Epidermal melanocyte (primary cell): ENCODE measurements at regions not wholly inside any gene's neighbourhood (a gene's known extent, or its start where the extent isn't known, plus 50 kb on each side); places are given as distances from the start of the nearest gene placed in this dataset.
"Not testable (repeated sequence)": the region's sequence is repeated elsewhere in the genome, so short reads cannot be mapped to it uniquely, and the experiment has no call there.

Experiments
- DNase-seq: peaks from one replicate; pipeline ENCODE4 v3.0.0; 2011; ENCODE audit warnings: low spot score; ENCODE audit not compliant: insufficient read length

- no peak for DNase-seq
Observed at GRCh38 chr9:90074316-90074962, 469.6 kb downstream of the GADD45G start.

GRCh38 chr9:90077598-90077997, 472.8 kb downstream of the GADD45G start:
- DNase-seq = not testable (repeated sequence)

- no peak for DNase-seq
Observed at GRCh38 chr9:90078988-90079421, 474.2 kb downstream of the GADD45G start.

GRCh38 chr9:90085633-90086032, 480.8 kb downstream of the GADD45G start:
- no peak for DNase-seq

- no peak for DNase-seq
Observed at GRCh38 chr9:90086101-90086511, 481.3 kb downstream of the GADD45G start.

- DNase-seq = no peak
Observed at GRCh38 chr9:90088434-90088833, 483.6 kb downstream of the GADD45G start.

- DNase-seq = no peak
Observed at GRCh38 chr9:90088856-90089255, 484.0 kb downstream of the GADD45G start.

- DNase-seq = no peak
Observed at GRCh38 chr9:90090997-90091396, 486.2 kb downstream of the GADD45G start.

GRCh38 chr9:90092508-90092907, 487.7 kb downstream of the GADD45G start:
- no peak for DNase-seq

GRCh38 chr9:90095682-90096081, 490.9 kb downstream of the GADD45G start:
- DNase-seq = no peak

GRCh38 chr9:90097237-90097636, 492.4 kb downstream of the GADD45G start:
- DNase-seq = no peak

GRCh38 chr9:90098408-90098807, 493.6 kb downstream of the GADD45G start:
- DNase-seq = no peak

- no peak for DNase-seq
Observed at GRCh38 chr9:90099262-90099963, 494.6 kb downstream of the GADD45G start.

GRCh38 chr9:90100014-90100413, 495.2 kb downstream of the GADD45G start:
- no peak for DNase-seq

- peak; percentile 64 for DNase-seq
Observed at GRCh38 chr9:90102292-90102901, 497.6 kb downstream of the GADD45G start.

GRCh38 chr9:90103771-90104170, 499.0 kb downstream of the GADD45G start:
- DNase-seq = no peak

- DNase-seq = no peak
Observed at GRCh38 chr9:90105773-90106172, 501.0 kb downstream of the GADD45G start.

- DNase-seq = no peak
Observed at GRCh38 chr9:90107040-90107725, 502.4 kb downstream of the GADD45G start.

GRCh38 chr9:90107726-90108655, 503.2 kb downstream of the GADD45G start:
- DNase-seq = no peak

- no peak for DNase-seq
Observed at GRCh38 chr9:90112788-90113187, 508.0 kb downstream of the GADD45G start.
